ENCODE measurements at regions not wholly inside any gene's neighbourhood (a gene's known extent, or its start where the extent isn't known, plus 50 kb on each side); places are given as distances from the start of the nearest gene placed in this dataset.

DNA sequence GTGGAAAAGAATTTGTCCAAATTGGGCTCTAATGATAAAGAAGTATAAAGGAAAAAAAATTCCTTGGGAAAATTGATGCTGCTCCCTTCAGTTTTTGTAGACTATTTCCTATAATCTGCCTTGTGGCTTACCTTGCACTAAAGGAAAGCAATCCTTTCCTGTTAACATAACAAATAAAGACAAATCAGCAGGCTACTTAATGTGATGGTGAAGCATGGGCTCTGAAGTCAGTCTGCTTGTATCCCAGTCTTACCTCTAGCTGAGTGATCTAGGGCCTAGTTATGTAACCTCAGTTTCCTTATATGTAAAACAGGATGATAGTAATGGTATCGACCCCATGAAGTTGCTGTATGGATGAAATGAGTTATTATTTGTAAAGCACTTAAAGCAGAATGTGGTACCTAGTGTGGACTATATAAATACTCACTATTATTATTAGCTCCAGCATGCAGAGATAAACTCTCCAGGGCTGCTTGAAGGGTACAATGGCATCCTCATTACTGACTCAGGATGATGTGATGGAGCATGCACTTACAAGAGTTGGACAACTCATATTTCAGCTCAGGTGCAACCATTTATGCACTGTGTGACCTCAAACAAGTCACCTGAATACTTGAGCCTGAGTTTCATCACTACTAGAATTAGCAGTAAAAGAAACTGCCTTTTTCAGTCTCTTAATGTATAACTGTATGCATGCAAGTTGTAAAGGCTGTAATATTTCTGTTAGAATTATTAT, 156.1 kb downstream of the DKK1 start:
- in situ Hi-C loops (cut with HindIII; ENCODE audit: low sequenced_read_pairs) = no loop called here

DNA sequence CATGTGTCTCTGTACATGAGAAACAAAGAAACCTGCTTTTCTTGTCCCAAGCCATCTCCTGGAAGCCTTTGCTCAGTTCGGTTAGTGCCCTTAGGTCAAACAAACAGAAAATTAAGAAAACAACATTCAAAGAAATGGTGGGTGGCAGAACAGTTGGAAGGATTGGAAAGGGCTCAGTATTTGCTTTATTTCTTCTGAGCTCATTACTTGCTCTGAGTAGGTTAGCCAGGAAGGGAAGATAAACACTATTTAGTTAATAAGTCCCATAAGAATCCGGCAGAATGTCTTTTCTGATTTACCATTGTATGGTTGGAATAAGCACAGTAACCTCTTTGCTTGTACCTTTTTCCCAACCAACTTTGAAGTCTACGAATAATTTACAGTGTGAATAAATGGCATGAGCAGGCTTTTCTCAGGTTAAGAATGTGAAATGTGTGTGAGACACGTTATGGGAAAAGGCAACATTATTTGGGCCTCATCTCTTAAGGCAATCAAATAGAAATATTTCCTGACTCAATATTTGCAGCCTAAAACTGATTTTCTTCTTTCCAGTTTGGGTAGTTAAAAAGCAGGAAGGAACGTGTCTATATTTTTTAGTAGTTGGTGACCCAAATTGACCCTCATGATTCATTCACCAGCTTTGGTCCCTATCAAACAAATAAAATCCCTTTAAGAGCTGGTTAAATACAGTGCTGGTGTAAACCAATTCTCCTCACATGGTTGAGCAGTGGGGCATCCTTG, 158.5 kb downstream of the DKK1 start:
- TF ChIP-seq, protein P1, sequence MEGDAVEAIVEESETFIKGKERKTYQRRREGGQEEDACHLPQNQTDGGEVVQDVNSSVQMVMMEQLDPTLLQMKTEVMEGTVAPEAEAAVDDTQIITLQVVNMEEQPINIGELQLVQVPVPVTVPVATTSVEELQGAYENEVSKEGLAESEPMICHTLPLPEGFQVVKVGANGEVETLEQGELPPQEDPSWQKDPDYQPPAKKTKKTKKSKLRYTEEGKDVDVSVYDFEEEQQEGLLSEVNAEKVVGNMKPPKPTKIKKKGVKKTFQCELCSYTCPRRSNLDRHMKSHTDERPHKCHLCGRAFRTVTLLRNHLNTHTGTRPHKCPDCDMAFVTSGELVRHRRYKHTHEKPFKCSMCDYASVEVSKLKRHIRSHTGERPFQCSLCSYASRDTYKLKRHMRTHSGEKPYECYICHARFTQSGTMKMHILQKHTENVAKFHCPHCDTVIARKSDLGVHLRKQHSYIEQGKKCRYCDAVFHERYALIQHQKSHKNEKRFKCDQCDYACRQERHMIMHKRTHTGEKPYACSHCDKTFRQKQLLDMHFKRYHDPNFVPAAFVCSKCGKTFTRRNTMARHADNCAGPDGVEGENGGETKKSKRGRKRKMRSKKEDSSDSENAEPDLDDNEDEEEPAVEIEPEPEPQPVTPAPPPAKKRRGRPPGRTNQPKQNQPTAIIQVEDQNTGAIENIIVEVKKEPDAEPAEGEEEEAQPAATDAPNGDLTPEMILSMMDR (IDR thresholded peaks at IDR 0.05; ENCODE audit: low read depth, low read length) = no peak
- no peak for DNase-seq (ENCODE audit: low read depth, low spot score)
- in situ Hi-C loops (cut with HindIII; ENCODE audit: low sequenced_read_pairs) = no loop called here
- H3K4me3 ChIP-seq (ENCODE audit: low read depth, low read length) = no peak overlapping the region

More for the DNA sequence above, 156.1 kb downstream of the DKK1 start:
- TF ChIP-seq, protein P1 (IDR thresholded peaks at IDR 0.05; ENCODE audit: low read depth, low read length) = no peak
- no peak overlapping the region for H3K4me3 ChIP-seq (ENCODE audit: low read depth, low read length)
- DNase-seq (ENCODE audit: low read depth, low spot score) = no peak

DNA sequence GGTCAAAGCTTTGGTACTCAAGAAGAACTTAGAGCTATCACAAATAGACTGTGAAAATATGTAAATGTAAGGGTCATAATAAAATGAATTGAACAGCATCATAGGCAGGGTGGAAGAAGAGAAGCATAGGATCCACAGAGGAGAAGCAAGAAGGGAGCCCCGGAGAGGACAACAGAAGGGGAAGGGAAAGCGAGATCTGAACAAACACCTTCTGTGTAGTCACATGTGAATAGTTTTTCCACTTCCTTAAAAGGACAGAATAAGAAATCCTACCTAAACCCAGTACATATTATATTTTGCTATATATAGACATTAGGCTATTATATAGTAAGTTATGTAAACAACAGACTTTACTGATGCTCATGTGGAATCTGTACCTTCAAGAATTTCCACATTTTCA, 160.2 kb downstream of the DKK1 start:
- TF ChIP-seq, protein P1 (IDR thresholded peaks at IDR 0.05; ENCODE audit: low read depth, low read length) = no peak
- DNase-seq (ENCODE audit: low read depth, low spot score) = no peak
- in situ Hi-C loops (cut with HindIII; ENCODE audit: low sequenced_read_pairs) = no loop called here
- H3K4me3 ChIP-seq (ENCODE audit: low read depth, low read length) = no peak overlapping the region

DNA sequence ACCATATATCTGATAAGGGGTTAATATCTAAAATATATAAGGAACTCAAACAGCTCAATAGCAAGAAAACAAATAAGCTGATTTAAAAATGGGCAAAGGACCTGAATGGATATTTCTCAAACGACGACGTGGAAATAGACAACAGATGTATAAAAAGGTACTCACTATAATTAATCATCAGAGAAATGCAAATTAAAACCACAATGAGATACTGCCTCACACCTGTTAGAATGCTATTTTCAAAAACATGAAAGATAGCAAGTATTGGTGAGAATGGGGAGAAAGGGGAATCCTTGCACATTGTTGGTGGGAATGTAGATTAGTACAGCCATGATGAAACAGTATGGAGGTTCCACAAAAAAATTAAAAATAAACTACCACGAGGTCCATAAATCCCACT, 163.2 kb downstream of the DKK1 start:
- H3K4me3 ChIP-seq (ENCODE audit: low read depth, low read length) = no peak overlapping the region
- TF ChIP-seq, protein P1 (IDR thresholded peaks at IDR 0.05; ENCODE audit: low read depth, low read length) = no peak
- no peak for DNase-seq (ENCODE audit: low read depth, low spot score)
- in situ Hi-C loops (cut with HindIII; ENCODE audit: low sequenced_read_pairs) = no loop called here

DNA sequence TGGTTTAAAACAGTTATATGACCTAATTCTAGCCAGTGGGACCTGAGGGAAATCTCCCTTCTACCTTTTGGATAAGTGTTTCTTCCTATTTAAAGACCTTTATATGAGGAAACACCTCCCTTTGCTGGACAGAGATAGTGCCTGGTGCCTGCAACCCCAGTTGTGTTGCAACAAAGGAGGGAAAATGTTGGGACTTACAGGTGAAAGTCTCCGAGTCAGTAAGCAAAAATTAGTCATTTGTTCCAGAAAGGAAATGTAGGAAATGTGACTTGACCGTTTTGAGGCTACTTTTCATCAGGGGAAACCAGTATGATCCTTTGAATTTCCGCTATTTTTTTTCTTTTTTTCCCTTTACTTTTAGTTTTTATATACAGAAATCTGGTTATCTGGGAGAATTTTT, 165.5 kb downstream of the DKK1 start:
- no peak for DNase-seq (ENCODE audit: low read depth, low spot score)

DNA sequence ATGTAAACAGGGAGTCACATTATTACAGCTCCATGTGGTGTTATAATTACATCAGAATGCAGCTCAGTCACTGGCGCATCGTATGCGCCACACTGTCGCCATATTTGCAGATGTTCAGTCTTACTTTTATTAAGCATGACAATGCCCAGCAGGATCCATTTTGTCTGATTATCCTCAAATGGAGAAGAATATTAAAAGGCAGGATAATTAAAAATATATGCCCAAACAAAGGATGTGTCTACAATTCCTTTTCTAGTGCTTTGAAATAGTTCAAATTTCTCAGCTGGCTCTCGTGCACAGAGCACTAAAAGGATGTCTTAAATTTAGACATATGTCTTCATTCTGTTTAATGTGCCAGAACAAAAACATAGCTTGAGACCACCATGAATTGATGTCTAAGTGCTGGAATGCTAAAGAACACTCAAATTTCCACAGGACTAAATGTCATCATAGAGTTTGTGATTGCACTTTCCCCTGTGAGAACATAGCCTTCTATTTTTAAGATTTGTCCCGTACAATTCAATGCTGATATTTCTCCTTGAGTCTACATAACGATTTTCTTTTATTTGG, 168.0 kb downstream of the DKK1 start:
- no peak for DNase-seq (ENCODE audit: low read depth, low spot score)
- H3K4me3 ChIP-seq (ENCODE audit: low read depth, low read length) = no peak overlapping the region
- TF ChIP-seq, protein P1 (IDR thresholded peaks at IDR 0.05; ENCODE audit: low read depth, low read length) = no peak
- in situ Hi-C loops (cut with HindIII; ENCODE audit: low sequenced_read_pairs) = no loop called here

More for the DNA sequence above, 165.5 kb downstream of the DKK1 start:
- H3K4me3 ChIP-seq (ENCODE audit: low read depth, low read length) = no peak overlapping the region
- TF ChIP-seq, protein P1 (IDR thresholded peaks at IDR 0.05; ENCODE audit: low read depth, low read length) = no peak
- in situ Hi-C loops (cut with HindIII; ENCODE audit: low sequenced_read_pairs) = no loop called here
